AG10803 (cell line): ENCODE measurements at regions not wholly inside any gene's neighbourhood (a gene's known extent, or its start where the extent isn't known, plus 50 kb on each side); places are given as distances from the start of the nearest gene placed in this dataset.

Source experiments
- DNase-seq: peaks from one replicate; pipeline ENCODE4 v3.0.0; 2010; ENCODE audit warnings: low read depth
- H3K4me3 ChIP-seq: 2 replicates; pipeline ENCODE4 v1.5.1; 2011; ENCODE audit warnings: mild to moderate bottlenecking, low read length, control low read depth
- TF ChIP-seq, protein P1 (sequence below): conservative IDR thresholded peaks from 2 replicates; pipeline ENCODE4 v1.5.1; 2011; ENCODE audit warnings: mild to moderate bottlenecking, low read length, control low read depth, inconsistent platforms

DNA sequence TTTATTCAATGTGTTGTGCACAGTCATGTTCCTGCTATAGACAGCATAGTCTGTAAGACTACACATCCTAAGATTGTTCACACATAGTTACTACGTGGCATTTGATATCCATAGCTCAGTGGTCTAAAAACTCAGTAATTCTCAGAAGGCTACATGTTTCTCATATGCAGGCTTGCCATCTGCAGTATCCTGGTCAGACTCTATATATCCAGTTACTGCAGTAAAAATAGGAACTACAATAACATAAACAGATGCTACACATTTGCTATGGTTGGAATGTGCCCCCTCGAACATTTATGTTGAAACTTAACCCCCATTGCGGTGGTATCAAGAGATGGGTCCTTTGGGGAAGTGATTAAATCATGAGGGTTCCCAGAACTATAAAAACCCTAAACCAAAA lies 1377.8 kb upstream of the LRRTM3 start:
- TF ChIP-seq, protein P1, sequence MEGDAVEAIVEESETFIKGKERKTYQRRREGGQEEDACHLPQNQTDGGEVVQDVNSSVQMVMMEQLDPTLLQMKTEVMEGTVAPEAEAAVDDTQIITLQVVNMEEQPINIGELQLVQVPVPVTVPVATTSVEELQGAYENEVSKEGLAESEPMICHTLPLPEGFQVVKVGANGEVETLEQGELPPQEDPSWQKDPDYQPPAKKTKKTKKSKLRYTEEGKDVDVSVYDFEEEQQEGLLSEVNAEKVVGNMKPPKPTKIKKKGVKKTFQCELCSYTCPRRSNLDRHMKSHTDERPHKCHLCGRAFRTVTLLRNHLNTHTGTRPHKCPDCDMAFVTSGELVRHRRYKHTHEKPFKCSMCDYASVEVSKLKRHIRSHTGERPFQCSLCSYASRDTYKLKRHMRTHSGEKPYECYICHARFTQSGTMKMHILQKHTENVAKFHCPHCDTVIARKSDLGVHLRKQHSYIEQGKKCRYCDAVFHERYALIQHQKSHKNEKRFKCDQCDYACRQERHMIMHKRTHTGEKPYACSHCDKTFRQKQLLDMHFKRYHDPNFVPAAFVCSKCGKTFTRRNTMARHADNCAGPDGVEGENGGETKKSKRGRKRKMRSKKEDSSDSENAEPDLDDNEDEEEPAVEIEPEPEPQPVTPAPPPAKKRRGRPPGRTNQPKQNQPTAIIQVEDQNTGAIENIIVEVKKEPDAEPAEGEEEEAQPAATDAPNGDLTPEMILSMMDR: no peak
- no peak for DNase-seq
- no peak overlapping the region for H3K4me3 ChIP-seq

DNA sequence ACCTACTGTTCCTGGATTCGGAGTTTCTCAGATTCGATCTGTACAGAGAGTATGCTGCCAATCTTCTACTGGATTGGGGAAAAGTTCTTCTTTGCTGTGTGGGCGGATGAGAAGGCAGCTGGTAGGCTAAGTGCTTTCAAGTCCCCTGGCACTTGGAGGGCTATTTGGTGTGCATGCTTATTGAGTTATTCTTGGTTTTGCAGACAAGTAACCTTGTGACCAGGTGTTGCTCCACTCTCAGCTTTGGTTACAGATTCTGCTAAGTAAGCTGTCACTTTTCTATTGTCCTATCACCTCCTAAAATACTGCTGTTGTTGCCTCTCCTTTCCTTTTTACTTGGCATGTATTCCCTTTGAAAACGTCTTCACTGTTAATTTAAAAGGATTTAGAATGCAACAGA lies 1375.1 kb upstream of the LRRTM3 start:
- H3K4me3 ChIP-seq: no peak overlapping the region
- DNase-seq: no peak
- TF ChIP-seq, protein P1: no peak

GRCh38 chr10:65555192-65555591 lies 1370.6 kb upstream of the LRRTM3 start:
- no peak for DNase-seq
- TF ChIP-seq, protein P1: no peak
- no peak overlapping the region for H3K4me3 ChIP-seq

- H3K4me3 ChIP-seq: no peak overlapping the region
- DNase-seq: no peak
- TF ChIP-seq, protein P1: no peak
Observed at GRCh38 chr10:65556006-65556405, 1369.8 kb upstream of the LRRTM3 start.

DNA sequence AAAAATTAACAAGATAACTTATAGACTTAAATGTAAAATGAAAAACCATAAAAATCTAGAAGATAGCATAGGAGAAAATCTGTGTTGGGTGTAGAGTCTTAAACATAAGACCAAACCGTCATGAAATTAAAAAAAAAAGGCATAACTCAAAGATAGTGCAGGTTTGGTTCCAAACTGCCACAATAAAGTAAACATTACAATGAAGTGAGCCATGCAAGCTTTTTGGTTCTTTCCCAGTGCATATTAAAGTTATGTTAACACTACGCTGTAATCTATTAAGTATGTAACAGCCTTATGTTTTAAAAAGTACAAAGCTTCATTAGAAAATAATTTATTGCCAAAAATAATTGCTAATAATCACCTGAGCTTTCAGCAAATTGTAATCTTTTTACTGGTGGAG lies 1366.5 kb upstream of the LRRTM3 start:
- DNase-seq: no peak
- no peak overlapping the region for H3K4me3 ChIP-seq
- TF ChIP-seq, protein P1: no peak

GRCh38 chr10:65565246-65565645 lies 1360.6 kb upstream of the LRRTM3 start:
- TF ChIP-seq, protein P1: no peak
- H3K4me3 ChIP-seq: no peak overlapping the region
- DNase-seq: no peak

- no peak for DNase-seq
- TF ChIP-seq, protein P1: no peak
Observed at GRCh38 chr10:65566906-65567305, 1358.9 kb upstream of the LRRTM3 start.

More at GRCh38 chr10:65566906-65567305, 1358.9 kb upstream of the LRRTM3 start:
- no peak overlapping the region for H3K4me3 ChIP-seq
